Small intestine (tissue), 7 donors: ENCODE measurements at regions not wholly inside any gene's neighbourhood (a gene's known extent, or its start where the extent isn't known, plus 50 kb on each side); places are given as distances from the start of the nearest gene placed in this dataset.

Experiments
- DNase-seq, 2 donors: peaks; one replicate each; pipeline versions ENCODE4 v3.0.0 to v3.0.0-alpha.2; 2013
- FAIRE-seq: peaks from 2 replicates; lab custom pipeline; 2012; peaks lifted over from hg19 to GRCh38; lab: Jason Lieb, UNC
- H3K27ac ChIP-seq, 3 donors: one replicate each; pipeline ENCODE4 v1.5.1; 2013; ENCODE audit warnings: low read length in 2 of 3, mild to moderate bottlenecking in 2 of 3, control low read depth in 1 of 3, inconsistent platforms in 1 of 3, low read depth in 1 of 3, moderate library complexity in 1 of 3
- H3K27me3 ChIP-seq, 3 donors: one replicate each; pipeline ENCODE4 v1.6.1; 2013; ENCODE audit warnings: low read length in 3 of 3, inconsistent platforms in 1 of 3; ENCODE audit not compliant: control insufficient read depth in 3 of 3, insufficient read depth in 3 of 3
- H3K36me3 ChIP-seq, 3 donors: one replicate each; pipeline ENCODE4 v1.6.1; 2013; ENCODE audit warnings: low read length in 3 of 3, inconsistent platforms in 1 of 3, low read depth in 1 of 3, mild to moderate bottlenecking in 1 of 3, moderate library complexity in 1 of 3; ENCODE audit not compliant: control insufficient read depth in 3 of 3, insufficient read depth in 2 of 3
- H3K4me1 ChIP-seq, 3 donors: one replicate each; pipeline ENCODE4 v1.6.1; 2013; ENCODE audit warnings: low read length in 2 of 3, inconsistent platforms in 1 of 3, low read depth in 1 of 3, mild to moderate bottlenecking in 1 of 3, moderate library complexity in 1 of 3; ENCODE audit not compliant: control insufficient read depth in 3 of 3, insufficient read depth in 2 of 3
- H3K4me3 ChIP-seq, 3 donors: one replicate each; pipeline ENCODE4 v1.5.1; 2013; ENCODE audit warnings: low read length in 3 of 3, control low read depth in 1 of 3, inconsistent platforms in 1 of 3, low read depth in 1 of 3, mild to moderate bottlenecking in 1 of 3, moderate library complexity in 1 of 3
- H3K9me3 ChIP-seq, 2 donors: one replicate each; pipeline ENCODE4 v1.6.1; 2013; ENCODE audit warnings: low read depth in 1 of 2, low read length in 1 of 2; ENCODE audit not compliant: control insufficient read depth in 2 of 2, insufficient read depth in 1 of 2
- whole genome bisulfite sequencing, 3 donors: extraction: QIAGEN DNeasy Blood & Tissue Kit; methylation state at CpG; one replicate each; pipeline ENCODE4 v1.1.7; 2013; 5-methylcytosine and 5-hydroxymethylcytosine counted together
- donor health status: healthy with polysubstance abuse.
- donor health status: control.
- donor health status: control.
- donor health status: Bipolar disorder and iron deficiency.
- donor health status: healthy.

DNA sequence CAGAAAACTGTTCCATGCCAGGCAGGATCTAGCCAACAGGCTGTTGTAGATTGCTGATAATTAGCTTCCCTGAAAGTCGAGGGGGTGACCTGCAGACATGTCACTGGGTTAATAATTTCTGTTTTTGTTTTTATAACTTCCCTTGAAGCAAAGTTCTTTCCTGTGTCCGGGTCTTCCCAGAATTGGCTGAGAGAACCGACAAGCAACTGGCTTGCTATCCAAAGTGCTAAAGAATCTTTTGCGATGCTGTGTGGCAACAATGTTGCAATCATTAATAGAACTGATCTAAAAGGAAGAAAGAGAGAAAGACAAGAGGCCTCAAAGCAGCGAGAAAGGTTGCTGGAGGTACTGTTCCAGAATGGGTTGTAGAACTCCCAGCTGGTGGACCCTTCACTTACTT lies 132.1 kb upstream of the DPP6 start:
- 56 to 64% (median 60%) methylated on average over 5 of the region's 5 CpGs for WGBS, 3 donors
- no peaks in the 10 kb centered on the region for H3K4me1 ChIP-seq
- no peak overlapping the region for H3K27ac ChIP-seq
- no peak overlapping the region for H3K4me3 ChIP-seq
- H3K36me3 ChIP-seq = no peaks in the 10 kb centered on the region
- no peaks in the 10 kb centered on the region for H3K27me3 ChIP-seq
- no peak for DNase-seq
- FAIRE-seq = no peak
- H3K9me3 ChIP-seq = peaks cover 1 to 2% of the 10 kb centered on the region in 2 donors

GRCh38 chr7:153920897-153921296 lies 131.3 kb upstream of the DPP6 start:
- H3K27me3 ChIP-seq = no peaks in the 10 kb centered on the region
- peaks cover 2 to 3% of the 10 kb centered on the region in 2 donors for H3K9me3 ChIP-seq
- no peak overlapping the region for H3K27ac ChIP-seq
- H3K4me1 ChIP-seq = no peaks in the 10 kb centered on the region
- no peaks in the 10 kb centered on the region for H3K36me3 ChIP-seq
- 71 to 86% (median 80%) methylated on average over 5 of the region's 5 CpGs for WGBS, 3 donors
- no peak for DNase-seq
- no peak for FAIRE-seq
- H3K4me3 ChIP-seq = no peak overlapping the region

- DNase-seq = no peak
- no peaks in the 10 kb centered on the region for H3K4me1 ChIP-seq
- no peak for FAIRE-seq
- no peaks in the 10 kb centered on the region for H3K36me3 ChIP-seq
- no peak overlapping the region for H3K27ac ChIP-seq
- WGBS, 3 donors = 71 to 82% (median 71%) methylated on average over 3 of the region's 3 CpGs
- peaks cover 2 to 3% of the 10 kb centered on the region in 2 donors for H3K9me3 ChIP-seq
- no peak overlapping the region for H3K4me3 ChIP-seq
- no peaks in the 10 kb centered on the region for H3K27me3 ChIP-seq
Observed at GRCh38 chr7:153921408-153921807, 130.8 kb upstream of the DPP6 start.

DNA sequence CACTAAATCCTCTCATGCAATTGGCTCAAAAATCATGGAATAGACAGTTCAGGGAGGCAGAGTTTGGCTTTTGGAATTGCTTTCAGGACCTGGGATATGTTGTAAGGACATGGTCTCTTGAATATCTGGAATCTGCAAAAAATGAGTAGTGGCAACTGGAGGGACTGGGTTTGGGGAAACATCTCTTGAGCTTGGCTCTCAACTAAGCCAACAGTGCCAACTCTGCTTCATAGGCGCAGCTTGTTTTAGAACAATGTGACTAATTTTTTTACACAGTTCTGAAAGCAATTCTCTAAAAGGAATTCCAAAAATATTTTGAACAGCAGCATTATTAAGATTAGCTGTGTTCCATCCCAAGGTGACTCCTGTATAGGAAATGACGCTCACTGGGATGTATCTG lies 121.5 kb upstream of the DPP6 start:
- DNase-seq = no peak

DNA sequence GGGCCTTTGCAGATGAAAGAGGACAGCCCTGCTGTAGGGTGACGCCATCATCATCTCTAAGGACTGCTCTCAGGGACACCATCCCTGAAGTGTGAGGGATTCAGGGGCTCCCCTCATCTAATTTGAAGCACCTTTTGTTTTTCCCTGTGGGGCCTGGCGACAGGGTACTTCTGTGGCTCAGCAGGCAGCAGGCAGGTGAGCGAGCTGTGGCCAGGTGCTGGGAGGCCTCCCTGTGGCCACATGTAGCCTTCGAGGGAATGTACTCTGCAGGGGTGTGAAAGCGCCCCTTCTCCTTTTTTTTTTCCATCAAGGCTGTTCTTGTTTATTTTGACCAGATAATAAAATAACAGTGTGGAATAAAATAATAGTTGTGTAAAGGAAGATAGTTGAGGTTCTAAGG lies 118.2 kb upstream of the DPP6 start:
- peaks cover 0 to 2% of the 10 kb centered on the region in 2 donors for H3K9me3 ChIP-seq
- no peaks in the 10 kb centered on the region for H3K4me1 ChIP-seq
- WGBS, 3 donors = 77 to 83% (median 80%) methylated on average over 5 of the region's 5 CpGs
- FAIRE-seq (no peak), DNase-seq (no peak)
- H3K27me3 ChIP-seq = no peaks in the 10 kb centered on the region
- no peak overlapping the region for H3K27ac ChIP-seq
- H3K4me3 ChIP-seq = no peak overlapping the region
- H3K36me3 ChIP-seq = no peaks in the 10 kb centered on the region

More for the DNA sequence above, 121.5 kb upstream of the DPP6 start:
- Histone ChIP-seq H3K36me3 (no peaks in the 10 kb centered on the region), H3K27me3 (no peaks in the 10 kb centered on the region), H3K4me3 (no peak overlapping the region), H3K4me1 (no peaks in the 10 kb centered on the region), H3K27ac (no peak overlapping the region), H3K9me3 (peaks cover 0 to 2% of the 10 kb centered on the region in 2 donors)
- no peak for FAIRE-seq
- WGBS, 3 donors = 69 to 77% (median 72%) methylated on average over 2 of the region's 2 CpGs

DNA sequence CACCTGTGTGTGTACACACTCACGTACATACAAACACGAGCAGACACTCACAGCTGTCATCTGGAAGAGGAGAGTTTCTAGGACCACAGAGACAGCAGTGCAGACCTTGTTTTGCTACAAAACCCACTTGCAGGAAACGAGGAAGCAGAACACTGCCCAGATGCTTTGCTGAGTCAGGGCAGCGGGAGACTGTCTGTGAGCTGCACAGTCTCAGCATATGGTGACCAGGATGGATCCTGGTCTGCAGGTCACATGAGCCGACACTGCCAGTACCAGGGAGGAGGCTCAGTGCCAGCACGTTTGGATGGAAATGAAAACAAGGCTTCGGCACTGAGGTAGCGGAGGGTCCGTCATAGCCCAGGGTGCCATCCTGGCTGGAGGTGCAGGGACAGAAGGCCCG lies 117.6 kb upstream of the DPP6 start:
- no peak overlapping the region for H3K27ac ChIP-seq
- no peaks in the 10 kb centered on the region for H3K36me3 ChIP-seq
- H3K27me3 ChIP-seq = no peaks in the 10 kb centered on the region
- no peaks in the 10 kb centered on the region for H3K4me1 ChIP-seq
- no peak overlapping the region for H3K4me3 ChIP-seq
- H3K9me3 ChIP-seq = peaks cover 0 to 2% of the 10 kb centered on the region in 2 donors
- DNase-seq (no peak), FAIRE-seq (no peak)
- WGBS, 3 donors = 66 to 70% (median 69%) methylated on average over 10 of the region's 10 CpGs

DNA sequence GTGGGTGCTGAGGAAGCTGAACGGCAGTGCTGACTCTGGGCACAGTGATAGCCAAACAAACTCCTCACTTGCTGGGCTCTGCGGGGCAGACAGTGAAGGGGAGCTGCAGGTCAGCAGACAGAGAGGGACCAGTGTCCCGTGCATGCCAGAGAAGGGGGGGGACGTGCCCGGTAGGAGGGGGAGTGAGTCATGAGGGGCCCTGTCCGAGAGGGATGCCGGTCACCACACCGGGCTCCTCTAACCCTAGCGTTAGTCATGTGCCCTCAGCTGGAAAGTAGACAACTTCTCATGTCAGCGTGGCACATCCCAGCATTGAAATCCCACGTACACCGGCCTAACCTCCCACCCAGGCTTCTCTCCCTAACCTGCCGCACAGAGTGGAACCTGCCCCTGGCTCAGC lies 117.1 kb upstream of the DPP6 start:
- Histone ChIP-seq H3K27me3 (no peaks in the 10 kb centered on the region), H3K9me3 (peaks cover 0 to 2% of the 10 kb centered on the region in 2 donors), H3K4me1 (no peaks in the 10 kb centered on the region), H3K4me3 (no peak overlapping the region), H3K36me3 (no peaks in the 10 kb centered on the region), H3K27ac (no peak overlapping the region)
- FAIRE-seq (no peak), DNase-seq (no peak)
- 78 to 85% (median 82%) methylated on average over 13 of the region's 13 CpGs for WGBS, 3 donors

GRCh38 chr7:153938451-153938850 lies 113.7 kb upstream of the DPP6 start:
- Histone ChIP-seq H3K4me3 (no peak overlapping the region), H3K9me3 (peaks cover 0 to 2% of the 10 kb centered on the region in 2 donors), H3K27me3 (no peaks in the 10 kb centered on the region), H3K27ac (no peak overlapping the region), H3K36me3 (no peaks in the 10 kb centered on the region), H3K4me1 (no peaks in the 10 kb centered on the region)
- FAIRE-seq = no peak
- no peak for DNase-seq
- WGBS, 3 donors = 85 to 91% (median 86%) methylated on average over 8 of the region's 8 CpGs

- no peak overlapping the region for H3K4me3 ChIP-seq
- 36 to 53% (median 39%) methylated on average over 5 of the region's 5 CpGs for WGBS, 3 donors
- FAIRE-seq (no peak), DNase-seq (no peak)
- no peaks in the 10 kb centered on the region for H3K9me3 ChIP-seq
- H3K27ac ChIP-seq = no peak overlapping the region
- H3K4me1 ChIP-seq = no peaks in the 10 kb centered on the region
- no peaks in the 10 kb centered on the region for H3K36me3 ChIP-seq
- H3K27me3 ChIP-seq = no peaks in the 10 kb centered on the region
Observed at GRCh38 chr7:153939177-153939576, 113.0 kb upstream of the DPP6 start.
